ENCODE measurements at regions not wholly inside any gene's neighbourhood (a gene's known extent, or its start where the extent isn't known, plus 50 kb on each side); places are given as distances from the start of the nearest gene placed in this dataset.
"Not testable (repeated sequence)": the region's sequence is repeated elsewhere in the genome, so short reads cannot be mapped to it uniquely, and the experiment has no call there.

GRCh38 chr1:47690341-47691250 is 252.8 kb downstream of the FOXD2 start:
- no peak overlapping the region for H2AFZ ChIP-seq
- no peak overlapping the region for H3K4me2 ChIP-seq (ENCODE audit: low read length)
- H3K9ac ChIP-seq: no peak overlapping the region
- H3K4me3 ChIP-seq (ENCODE audit: low read depth, low read length): no peak overlapping the region
- H3K79me2 ChIP-seq: no peaks in the 10 kb centered on the region
- H3K36me3 ChIP-seq (ENCODE audit: control insufficient read depth, insufficient read depth, low read length): no peaks in the 10 kb centered on the region
- H3K9me3 ChIP-seq (ENCODE audit: control insufficient read depth, low read length): no peaks in the 10 kb centered on the region
- H3K27ac ChIP-seq: no peak overlapping the region
- TF ChIP-seq CTCF (IDR thresholded peaks at IDR 0.05): no peak
- no peaks in the 10 kb centered on the region for H3K4me1 ChIP-seq
- no peaks in the 10 kb centered on the region for H3K27me3 ChIP-seq (ENCODE audit: control insufficient read depth, insufficient read depth, low read length)

GRCh38 chr1:47691293-47691692 is 253.4 kb downstream of the FOXD2 start:
- H3K4me1 ChIP-seq; H3K36me3 ChIP-seq (ENCODE audit: control insufficient read depth, insufficient read depth, low read length); H3K79me2 ChIP-seq; H2AFZ ChIP-seq; H3K27ac ChIP-seq; H3K4me2 ChIP-seq (ENCODE audit: low read length); H3K4me3 ChIP-seq (ENCODE audit: low read depth, low read length); H3K9ac ChIP-seq; H3K27me3 ChIP-seq (ENCODE audit: control insufficient read depth, insufficient read depth, low read length); H3K9me3 ChIP-seq (ENCODE audit: control insufficient read depth, low read length): not testable (repeated sequence)

DNA sequence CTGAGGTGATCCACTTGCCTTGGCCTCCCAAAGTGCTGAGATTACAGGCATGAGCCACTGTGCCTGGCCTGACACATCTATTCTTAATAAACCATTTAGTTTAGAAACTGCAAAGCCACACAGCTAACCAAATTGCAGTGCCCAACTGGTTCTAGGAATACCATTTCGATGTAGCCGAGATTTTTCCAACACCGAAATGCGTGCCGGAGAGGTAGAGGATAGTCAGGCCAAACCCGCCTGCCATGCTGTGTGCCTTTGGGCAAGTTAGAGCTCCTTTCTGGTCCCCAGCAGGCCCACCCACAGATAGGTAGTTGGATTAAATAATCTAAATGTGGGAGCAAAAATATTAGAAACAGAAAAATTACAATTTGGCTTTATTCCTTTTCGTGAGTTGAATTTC is 254.4 kb downstream of the FOXD2 start:
- no peaks in the 10 kb centered on the region for H3K9me3 ChIP-seq (ENCODE audit: control insufficient read depth, low read length)
- no peak overlapping the region for H3K4me3 ChIP-seq (ENCODE audit: low read depth, low read length)
- no peaks in the 10 kb centered on the region for H3K4me1 ChIP-seq
- no peak overlapping the region for H3K9ac ChIP-seq
- H3K4me2 ChIP-seq (ENCODE audit: low read length): no peak overlapping the region
- no peaks in the 10 kb centered on the region for H3K27me3 ChIP-seq (ENCODE audit: control insufficient read depth, insufficient read depth, low read length)
- no peak overlapping the region for H2AFZ ChIP-seq
- H3K27ac ChIP-seq: no peak overlapping the region
- no peak for TF ChIP-seq CTCF (IDR thresholded peaks at IDR 0.05)
- H3K36me3 ChIP-seq (ENCODE audit: control insufficient read depth, insufficient read depth, low read length): no peaks in the 10 kb centered on the region
- H3K79me2 ChIP-seq: no peaks in the 10 kb centered on the region

DNA sequence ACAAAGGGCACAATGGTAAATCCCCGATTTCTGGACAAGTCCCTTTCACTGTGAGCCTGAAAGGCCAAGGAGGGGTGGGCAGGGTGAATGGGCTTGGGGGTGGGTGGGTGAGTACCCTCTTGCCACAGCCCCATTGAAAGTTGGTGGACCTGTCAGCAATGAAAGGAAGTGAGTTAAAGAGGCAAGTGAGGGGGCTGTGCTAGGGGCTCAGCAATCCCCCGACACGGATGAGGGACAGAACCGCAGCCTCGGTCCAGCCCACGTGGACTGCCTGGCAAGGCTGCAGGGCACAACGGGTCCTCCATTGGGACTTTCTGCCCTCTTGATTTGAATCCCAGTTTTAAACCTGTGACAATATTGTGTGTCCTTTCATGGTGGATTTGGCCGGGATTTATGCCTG is 255.3 kb downstream of the FOXD2 start:
- H3K79me2 ChIP-seq: no peaks in the 10 kb centered on the region
- no peak overlapping the region for H2AFZ ChIP-seq
- H3K27ac ChIP-seq: no peak overlapping the region
- H3K27me3 ChIP-seq (ENCODE audit: control insufficient read depth, insufficient read depth, low read length): no peaks in the 10 kb centered on the region
- no peaks in the 10 kb centered on the region for H3K9me3 ChIP-seq (ENCODE audit: control insufficient read depth, low read length)
- H3K4me2 ChIP-seq (ENCODE audit: low read length): no peak overlapping the region
- H3K9ac ChIP-seq: no peak overlapping the region
- H3K4me1 ChIP-seq: no peaks in the 10 kb centered on the region
- H3K4me3 ChIP-seq (ENCODE audit: low read depth, low read length): no peak overlapping the region
- no peak for TF ChIP-seq CTCF (IDR thresholded peaks at IDR 0.05)
- H3K36me3 ChIP-seq (ENCODE audit: control insufficient read depth, insufficient read depth, low read length): no peaks in the 10 kb centered on the region

DNA sequence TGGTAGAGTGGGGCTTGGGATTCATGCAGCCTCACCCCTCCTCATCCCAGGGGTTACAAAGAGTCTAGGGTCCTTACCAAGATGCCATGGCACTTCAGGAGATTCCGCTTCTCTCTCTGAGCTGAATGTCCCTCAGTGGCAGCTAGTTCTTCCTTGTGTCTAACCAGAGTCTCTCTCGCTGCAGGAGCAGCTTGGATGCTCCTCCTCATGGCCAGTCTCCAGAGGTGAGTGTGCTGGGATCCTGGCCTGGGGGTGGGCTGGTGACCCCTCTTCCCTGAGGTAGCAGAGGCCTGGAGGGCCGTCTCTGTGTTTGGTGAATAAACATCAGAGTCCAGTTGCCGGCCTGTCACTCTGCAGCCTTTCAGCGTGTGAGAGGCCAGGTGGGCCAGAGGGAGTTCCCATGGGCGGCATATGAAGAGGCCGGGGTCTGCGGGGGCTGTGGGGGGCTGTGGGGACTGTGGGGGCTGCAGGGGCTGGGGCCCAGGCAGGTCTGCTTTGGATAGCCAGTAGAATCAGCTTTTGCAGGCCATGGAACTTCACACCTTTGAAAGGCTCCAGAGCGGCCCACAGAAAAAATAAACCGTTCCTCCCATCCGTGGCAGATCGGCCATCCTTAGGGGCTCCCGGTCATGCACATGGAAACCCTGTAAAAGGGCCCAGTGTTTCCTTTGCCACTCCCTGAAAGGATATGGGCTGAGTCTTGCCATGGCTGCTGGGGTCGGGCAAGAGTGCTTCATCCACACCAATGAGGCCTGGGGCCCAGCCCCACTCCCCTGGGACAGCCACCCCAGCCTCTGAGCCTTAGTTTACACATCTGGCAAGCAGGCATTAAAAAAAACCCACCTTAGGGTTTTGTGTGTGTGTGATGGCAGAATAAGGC is 256.4 kb downstream of the FOXD2 start:
- H3K4me2 ChIP-seq (ENCODE audit: low read length): no peak overlapping the region
- H3K79me2 ChIP-seq: no peaks in the 10 kb centered on the region
- H2AFZ ChIP-seq: no peak overlapping the region
- no peak overlapping the region for H3K4me3 ChIP-seq (ENCODE audit: low read depth, low read length)
- no peaks in the 10 kb centered on the region for H3K36me3 ChIP-seq (ENCODE audit: control insufficient read depth, insufficient read depth, low read length)
- no peak overlapping the region for H3K27ac ChIP-seq
- H3K9me3 ChIP-seq (ENCODE audit: control insufficient read depth, low read length): no peaks in the 10 kb centered on the region
- H3K9ac ChIP-seq: no peak overlapping the region
- TF ChIP-seq CTCF (IDR thresholded peaks at IDR 0.05): no peak
- H3K4me1 ChIP-seq: no peaks in the 10 kb centered on the region
- no peaks in the 10 kb centered on the region for H3K27me3 ChIP-seq (ENCODE audit: control insufficient read depth, insufficient read depth, low read length)
